Lower lobe of right lung (tissue), 2 donors: ENCODE measurements at regions not wholly inside any gene's neighbourhood (a gene's known extent, or its start where the extent isn't known, plus 50 kb on each side); places are given as distances from the start of the nearest gene placed in this dataset.

ENCODE experiments used
- ATAC-seq, 2 donors: fragments of 200-7000 bp; cut with Tn5 transposase; one replicate each; pipeline ENCODE4 v1.9.1; 2020 to 2022; ENCODE audit warnings: mild to moderate bottlenecking in 2 of 2, moderate library complexity in 2 of 2
- DNase-seq: peaks from one replicate; pipeline ENCODE4 v3.0.0-alpha.2; 2020
- H3K27ac ChIP-seq: fragments of 200-600 bp; one replicate; pipeline ENCODE4 v1.8.0; 2022
- H3K27me3 ChIP-seq: fragments of 200-600 bp; one replicate; pipeline ENCODE4 v1.8.0; 2022; ENCODE audit warnings: low read depth
- H3K36me3 ChIP-seq: fragments of 200-600 bp; one replicate; pipeline ENCODE4 v1.8.0; 2022; ENCODE audit warnings: mild to moderate bottlenecking
- H3K4me1 ChIP-seq: fragments of 200-600 bp; one replicate; pipeline ENCODE4 v1.8.0; 2022
- H3K4me3 ChIP-seq: fragments of 200-600 bp; one replicate; pipeline ENCODE4 v1.8.0; 2022; ENCODE audit warnings: mild to moderate bottlenecking
- H3K9me3 ChIP-seq: fragments of 200-600 bp; one replicate; pipeline ENCODE4 v1.8.0; 2022
- intact Hi-C: fragments of 100-400 bp; cut with DNase I; formaldehyde crosslinking; loops from one replicate; pipeline ENCODE4 v1.11.0; 2022
- TF ChIP-seq, protein P1 (sequence below): fragments of 200-600 bp; IDR thresholded peaks from one replicate; pipeline ENCODE4 v1.8.0; 2022; ENCODE audit warnings: antibody characterized with exemption, mild to moderate bottlenecking
- donor health status: DM: no; HTN: yes; CAD: no; lungs with severe emphysema.

DNA sequence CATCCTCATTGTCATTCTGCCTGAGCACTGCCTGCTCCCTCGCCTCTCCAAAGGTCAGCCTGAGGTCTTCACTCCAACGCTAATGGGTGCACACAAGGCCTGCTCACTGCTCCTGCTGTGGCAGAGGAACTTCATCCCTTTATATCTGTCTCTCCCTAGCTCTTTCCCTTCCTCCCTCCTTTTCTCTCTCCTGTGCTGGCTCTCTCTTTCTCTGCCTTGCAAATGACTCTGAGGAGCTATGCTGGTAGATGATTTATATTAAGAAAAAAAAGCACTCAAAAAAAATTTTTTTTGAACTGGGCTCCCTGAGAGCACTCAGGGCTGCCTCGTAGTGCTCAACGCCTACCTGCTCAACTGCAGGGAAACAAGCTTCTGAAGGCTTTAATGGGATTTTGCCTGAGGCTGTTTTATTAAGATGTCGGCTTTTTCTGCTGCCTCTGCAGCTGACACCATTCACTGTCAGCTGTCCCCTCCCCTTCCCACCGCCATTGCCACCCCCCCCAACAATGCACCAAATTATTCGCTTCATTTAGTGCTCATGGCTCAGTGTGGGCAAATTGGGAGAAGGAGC lies 137.7 kb upstream of the DEFB112 start:
- no peaks in the 10 kb centered on the region for H3K27me3 ChIP-seq
- H3K4me3 ChIP-seq: no peak overlapping the region
- no peak for ATAC-seq
- H3K36me3 ChIP-seq: no peaks in the 10 kb centered on the region
- no peak for DNase-seq
- no peaks in the 10 kb centered on the region for H3K9me3 ChIP-seq
- TF ChIP-seq, protein P1, sequence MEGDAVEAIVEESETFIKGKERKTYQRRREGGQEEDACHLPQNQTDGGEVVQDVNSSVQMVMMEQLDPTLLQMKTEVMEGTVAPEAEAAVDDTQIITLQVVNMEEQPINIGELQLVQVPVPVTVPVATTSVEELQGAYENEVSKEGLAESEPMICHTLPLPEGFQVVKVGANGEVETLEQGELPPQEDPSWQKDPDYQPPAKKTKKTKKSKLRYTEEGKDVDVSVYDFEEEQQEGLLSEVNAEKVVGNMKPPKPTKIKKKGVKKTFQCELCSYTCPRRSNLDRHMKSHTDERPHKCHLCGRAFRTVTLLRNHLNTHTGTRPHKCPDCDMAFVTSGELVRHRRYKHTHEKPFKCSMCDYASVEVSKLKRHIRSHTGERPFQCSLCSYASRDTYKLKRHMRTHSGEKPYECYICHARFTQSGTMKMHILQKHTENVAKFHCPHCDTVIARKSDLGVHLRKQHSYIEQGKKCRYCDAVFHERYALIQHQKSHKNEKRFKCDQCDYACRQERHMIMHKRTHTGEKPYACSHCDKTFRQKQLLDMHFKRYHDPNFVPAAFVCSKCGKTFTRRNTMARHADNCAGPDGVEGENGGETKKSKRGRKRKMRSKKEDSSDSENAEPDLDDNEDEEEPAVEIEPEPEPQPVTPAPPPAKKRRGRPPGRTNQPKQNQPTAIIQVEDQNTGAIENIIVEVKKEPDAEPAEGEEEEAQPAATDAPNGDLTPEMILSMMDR: no peak
- H3K4me1 ChIP-seq: no peaks in the 10 kb centered on the region
- intact Hi-C loops: no loop called here
- H3K27ac ChIP-seq: no peak overlapping the region

DNA sequence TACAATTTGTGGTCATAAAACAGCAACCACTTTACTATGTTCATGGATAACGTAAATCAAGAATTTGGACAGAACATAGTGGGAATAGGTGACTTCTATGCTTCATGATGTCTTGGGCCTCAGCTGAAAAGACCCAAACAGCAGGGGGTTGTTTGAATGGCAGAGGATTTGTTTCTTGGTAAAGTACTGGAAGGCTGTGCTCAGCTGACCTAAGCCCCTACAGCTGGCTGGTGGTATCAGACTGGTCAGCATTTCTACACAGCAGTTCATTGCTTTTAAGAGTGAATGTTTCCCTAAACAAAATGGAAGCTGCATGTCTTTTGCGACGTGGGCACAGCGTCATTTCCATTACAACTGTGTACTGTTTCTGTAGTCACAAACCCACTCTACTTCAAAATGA lies 148.5 kb upstream of the DEFB112 start:
- H3K4me3 ChIP-seq: no peak overlapping the region
- intact Hi-C loops: no loop called here
- H3K27me3 ChIP-seq: no peaks in the 10 kb centered on the region
- no peaks in the 10 kb centered on the region for H3K36me3 ChIP-seq
- no peak overlapping the region for H3K27ac ChIP-seq
- DNase-seq (no peak), ATAC-seq (no peak)
- H3K4me1 ChIP-seq: no peaks in the 10 kb centered on the region
- TF ChIP-seq, protein P1: no peak
- H3K9me3 ChIP-seq: no peaks in the 10 kb centered on the region

DNA sequence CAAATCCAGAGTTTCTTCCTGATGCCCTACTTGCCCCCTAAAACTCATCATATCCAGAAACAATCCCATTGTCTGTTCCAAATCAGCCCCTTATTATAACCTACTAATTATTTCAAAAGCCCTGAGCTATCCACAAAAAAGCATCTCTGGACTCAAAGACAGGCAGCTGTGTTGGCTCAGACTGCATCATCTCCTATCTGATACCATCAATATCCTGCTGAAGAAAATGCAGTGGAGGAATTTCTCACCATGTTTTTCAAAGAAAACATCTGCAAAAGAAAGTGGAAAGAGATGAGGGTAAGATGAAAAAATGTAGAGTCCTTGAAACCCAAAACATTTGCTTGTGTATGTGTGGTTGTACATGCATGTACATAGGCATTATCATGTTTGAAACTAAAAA lies 153.0 kb upstream of the DEFB112 start:
- TF ChIP-seq, protein P1: no peak
- intact Hi-C loops: no loop called here
- H3K4me3 ChIP-seq: no peak overlapping the region
- H3K9me3 ChIP-seq: no peaks in the 10 kb centered on the region
- H3K27ac ChIP-seq: no peak overlapping the region
- no peaks in the 10 kb centered on the region for H3K36me3 ChIP-seq
- ATAC-seq: no peak
- no peaks in the 10 kb centered on the region for H3K27me3 ChIP-seq
- DNase-seq: no peak
- no peaks in the 10 kb centered on the region for H3K4me1 ChIP-seq

DNA sequence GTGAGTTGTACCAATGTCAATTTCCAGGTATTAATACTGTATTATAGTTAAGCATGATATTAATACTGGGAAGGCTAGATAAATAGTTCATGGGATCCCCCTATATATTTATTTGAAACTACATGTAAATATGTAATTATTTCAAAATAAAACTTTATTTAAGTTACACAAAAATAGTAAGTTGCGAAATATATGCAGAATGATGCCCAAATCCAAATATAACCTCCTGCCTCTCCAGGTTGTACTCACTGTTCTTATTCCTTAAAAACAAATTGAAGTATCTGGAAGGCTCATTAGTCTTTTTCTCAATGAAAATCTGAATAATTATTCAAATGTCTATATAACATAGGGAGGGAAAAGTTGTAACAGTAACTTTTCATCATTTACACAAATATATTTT lies 161.9 kb upstream of the DEFB112 start:
- ATAC-seq (no peak), DNase-seq (no peak)
- intact Hi-C loops: no loop called here
- Histone ChIP-seq H3K27me3 (no peaks in the 10 kb centered on the region), H3K27ac (no peak overlapping the region), H3K9me3 (no peaks in the 10 kb centered on the region), H3K36me3 (no peaks in the 10 kb centered on the region), H3K4me1 (no peaks in the 10 kb centered on the region), H3K4me3 (no peak overlapping the region)
- TF ChIP-seq, protein P1: no peak

DNA sequence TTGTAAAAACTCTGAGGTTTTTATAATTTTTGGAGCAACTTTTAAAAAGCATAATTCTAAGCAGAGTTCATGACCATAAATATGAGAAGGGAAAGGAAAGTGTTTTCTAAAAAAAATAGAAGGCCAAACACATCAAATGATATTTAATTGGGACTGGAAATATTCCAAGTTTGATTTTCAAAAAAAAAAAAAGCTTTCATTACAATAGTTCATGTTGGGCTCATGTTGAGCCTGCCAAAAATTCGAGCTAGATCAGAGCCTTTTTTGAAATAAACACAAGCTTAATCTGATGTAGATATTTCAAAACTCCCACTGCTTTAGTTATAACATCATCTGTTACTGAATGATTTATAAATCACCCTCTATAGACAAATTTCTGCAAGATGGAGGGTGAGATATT lies 163.4 kb upstream of the DEFB112 start:
- DNase-seq: no peak
- Histone ChIP-seq H3K4me3 (no peak overlapping the region), H3K9me3 (no peaks in the 10 kb centered on the region), H3K36me3 (no peaks in the 10 kb centered on the region), H3K4me1 (no peaks in the 10 kb centered on the region), H3K27me3 (no peaks in the 10 kb centered on the region), H3K27ac (no peak overlapping the region)
- intact Hi-C loops: no loop called here
- ATAC-seq: no peak
- TF ChIP-seq, protein P1: no peak

DNA sequence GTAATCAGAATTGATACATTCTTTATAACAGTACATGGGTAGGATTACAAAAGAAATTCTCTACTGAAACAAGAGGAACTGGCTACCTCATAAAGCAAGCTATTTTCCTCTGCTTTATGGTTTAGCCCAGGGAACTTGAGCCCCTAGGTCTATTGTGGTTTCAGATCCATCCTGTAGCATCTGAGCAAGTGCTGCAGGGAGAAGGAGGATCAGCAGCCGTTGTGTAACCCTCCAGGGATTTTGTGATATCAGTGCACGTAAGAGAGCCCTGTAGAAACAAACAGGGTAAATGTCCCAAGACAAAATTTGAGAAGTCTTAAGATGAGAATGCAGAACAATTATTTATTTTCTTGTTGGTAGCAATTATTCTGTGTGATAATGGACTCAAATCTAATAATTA lies 165.2 kb upstream of the DEFB112 start:
- TF ChIP-seq, protein P1: no peak
- Histone ChIP-seq H3K9me3 (no peaks in the 10 kb centered on the region), H3K27me3 (no peaks in the 10 kb centered on the region), H3K36me3 (no peaks in the 10 kb centered on the region), H3K4me3 (no peak overlapping the region), H3K4me1 (no peaks in the 10 kb centered on the region), H3K27ac (no peak overlapping the region)
- DNase-seq (no peak), ATAC-seq (no peak)
- intact Hi-C loops: no loop called here
